ENCODE measurements at regions not wholly inside any gene's neighbourhood (a gene's known extent, or its start where the extent isn't known, plus 50 kb on each side); places are given as distances from the start of the nearest gene placed in this dataset.

GRCh38 chr11:39078465-39078864, 2381.0 kb downstream of the LRRC4C start:
- ATAC-seq (no peak), DNase-seq (ENCODE audit: low read depth, low spot score) (no peak)
- Histone ChIP-seq H3K36me3 (ENCODE audit: control insufficient read depth, insufficient read depth, low read length) (no peaks in the 10 kb centered on the region), H3K27ac (ENCODE audit: low read length) (no peak overlapping the region), H3K9me3 (ENCODE audit: control insufficient read depth, insufficient read depth, low read depth, low read length) (no peaks in the 10 kb centered on the region), H3K4me3 (ENCODE audit: low read depth in 2 of 2, low read length in 2 of 2) (no peak overlapping the region), H3K4me1 (ENCODE audit: control insufficient read depth, insufficient read depth, low read length) (no peaks in the 10 kb centered on the region), H3K27me3 (ENCODE audit: control insufficient read depth, insufficient read depth, low read length) (no peaks in the 10 kb centered on the region)
- ChIA-PET CTCF (no interaction called here), POLR2A (no interaction called here)
- TF ChIP-seq CTCF (IDR thresholded peaks at IDR 0.05) (no peak), REST (IDR thresholded peaks at IDR 0.05; ENCODE audit: insufficient read depth in 1 of 2, low read depth in 2 of 2, low read length in 1 of 2) (no peak), POLR2AphosphoS5 (IDR thresholded peaks at IDR 0.05; ENCODE audit: low read depth, low read length) (no peak), TCF7L2 (IDR thresholded peaks at IDR 0.05; ENCODE audit: low read depth, low read length) (no peak), SIN3A (IDR thresholded peaks at IDR 0.05; ENCODE audit: borderline replicate concordance, insufficient read depth, low read depth, low read length) (no peak)
- no TSS peak for BruUV-seq (replicated peaks)
- intact Hi-C loops (cut with micrococcal nuclease; ENCODE audit: unreplicated experiment) = no loop called here
- in situ Hi-C loops (cut with HindIII; ENCODE audit: low pct_unique_long_range_greater_than_20kb, low sequenced_read_pairs) = no loop called here

- Histone ChIP-seq H3K27ac (ENCODE audit: low read length) (no peak overlapping the region), H3K4me1 (ENCODE audit: control insufficient read depth, insufficient read depth, low read length) (no peaks in the 10 kb centered on the region), H3K27me3 (ENCODE audit: control insufficient read depth, insufficient read depth, low read length) (no peaks in the 10 kb centered on the region), H3K9me3 (ENCODE audit: control insufficient read depth, insufficient read depth, low read depth, low read length) (no peaks in the 10 kb centered on the region), H3K36me3 (ENCODE audit: control insufficient read depth, insufficient read depth, low read length) (no peaks in the 10 kb centered on the region), H3K4me3 (ENCODE audit: low read depth in 2 of 2, low read length in 2 of 2) (no peak overlapping the region)
- intact Hi-C loops (cut with micrococcal nuclease; ENCODE audit: unreplicated experiment) (no loop called here), in situ Hi-C loops (cut with HindIII; ENCODE audit: low pct_unique_long_range_greater_than_20kb, low sequenced_read_pairs) (no loop called here)
- POLR2A ChIA-PET = no interaction called here
- DNase-seq (ENCODE audit: low read depth, low spot score) (no peak), ATAC-seq (no peak)
- TF ChIP-seq POLR2AphosphoS5 (IDR thresholded peaks at IDR 0.05; ENCODE audit: low read depth, low read length) (no peak), REST (IDR thresholded peaks at IDR 0.05; ENCODE audit: insufficient read depth in 1 of 2, low read depth in 2 of 2, low read length in 1 of 2) (no peak), SIN3A (IDR thresholded peaks at IDR 0.05; ENCODE audit: borderline replicate concordance, insufficient read depth, low read depth, low read length) (no peak), TCF7L2 (IDR thresholded peaks at IDR 0.05; ENCODE audit: low read depth, low read length) (no peak), CTCF (IDR thresholded peaks at IDR 0.05) (no peak)
- BruUV-seq (replicated peaks) = no TSS peak
- CTCF ChIA-PET = no interaction called here
These were observed 2421.8 kb downstream of the LRRC4C start for GRCh38 chr11:39037611-39038010.

Data from Panc1 (cell line).